ENCODE measurements at regions not wholly inside any gene's neighbourhood (a gene's known extent, or its start where the extent isn't known, plus 50 kb on each side); places are given as distances from the start of the nearest gene placed in this dataset.
"Not testable (repeated sequence)": the region's sequence is repeated elsewhere in the genome, so short reads cannot be mapped to it uniquely, and the experiment has no call there.

DNA sequence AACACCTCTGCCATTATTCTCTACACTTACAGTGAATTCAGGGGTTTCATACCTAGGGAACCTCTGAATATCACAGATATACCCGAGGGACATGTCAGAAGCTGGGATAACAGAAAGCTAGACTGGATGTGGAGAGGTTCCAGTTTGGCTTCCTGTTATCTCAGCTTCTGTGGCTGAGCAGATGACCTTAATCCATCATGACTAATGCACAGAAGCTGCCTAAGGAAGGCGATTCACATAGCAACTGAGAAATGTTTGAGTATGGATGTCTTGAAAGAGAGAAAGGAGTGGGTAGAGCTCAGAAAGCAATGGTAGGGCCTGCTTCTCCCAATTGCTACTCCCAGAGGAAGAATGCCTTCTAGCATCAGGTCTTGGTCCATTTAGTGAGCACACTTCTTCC lies 187.6 kb downstream of the RMST start:
- intact Hi-C loops (cut with DNase I, micrococcal nuclease): no loop called here
- no peak for DNase-seq
- CTCF ChIA-PET: interaction anchor here (0.6 to 0.8 kb wide), 2 partner anchors 10 to 579 kb away, joined by 3 read pairs; no protein-coding TSS in a partner anchor

DNA sequence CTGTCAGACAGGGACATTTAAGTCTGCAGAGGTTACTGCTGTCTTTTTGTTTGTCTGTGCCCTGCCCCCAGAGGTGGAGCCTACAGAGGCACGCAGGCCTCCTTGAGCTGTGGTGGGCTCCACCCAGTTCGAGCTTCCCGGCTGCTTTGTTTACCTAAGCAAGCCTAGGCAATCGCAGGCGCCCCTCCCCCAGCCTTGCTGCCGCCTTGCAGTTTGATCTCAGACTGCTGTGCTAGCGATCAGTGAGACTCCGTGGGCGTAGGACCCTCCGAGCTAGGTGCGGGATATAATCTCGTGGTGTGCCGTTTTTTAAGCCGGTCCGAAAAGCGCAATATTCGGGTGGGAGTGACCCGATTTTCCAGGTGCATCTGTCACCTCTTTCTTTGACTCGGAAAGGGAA lies 193.9 kb downstream of the RMST start:
- H3K9me3 Mint-ChIP-seq (ENCODE audit: low read depth); H3K4me1 Mint-ChIP-seq; H3K4me3 Mint-ChIP-seq; H3K27me3 Mint-ChIP-seq; POLR2A ChIA-PET; ATAC-seq; H3K27ac Mint-ChIP-seq; CTCF ChIA-PET; H3K36me3 Mint-ChIP-seq (ENCODE audit: low read depth); intact Hi-C loops (cut with DNase I, micrococcal nuclease); DNase-seq: not testable (repeated sequence)

More for the DNA sequence above, 187.6 kb downstream of the RMST start:
- no peak overlapping the region for H3K4me3 Mint-ChIP-seq
- ATAC-seq: no peak
- peaks cover 4% of the 10 kb centered on the region for H3K9me3 Mint-ChIP-seq (ENCODE audit: low read depth)
- POLR2A ChIA-PET: no interaction called here
- no peaks in the 10 kb centered on the region for H3K4me1 Mint-ChIP-seq
- no peaks in the 10 kb centered on the region for H3K36me3 Mint-ChIP-seq (ENCODE audit: low read depth)
- no peaks in the 10 kb centered on the region for H3K27me3 Mint-ChIP-seq
- no peak overlapping the region for H3K27ac Mint-ChIP-seq

GRCh38 chr12:97659117-97659880 lies 196.7 kb downstream of the RMST start:
- POLR2A ChIA-PET: no interaction called here
- no peaks in the 10 kb centered on the region for H3K4me1 Mint-ChIP-seq
- no peak for ATAC-seq

DNA sequence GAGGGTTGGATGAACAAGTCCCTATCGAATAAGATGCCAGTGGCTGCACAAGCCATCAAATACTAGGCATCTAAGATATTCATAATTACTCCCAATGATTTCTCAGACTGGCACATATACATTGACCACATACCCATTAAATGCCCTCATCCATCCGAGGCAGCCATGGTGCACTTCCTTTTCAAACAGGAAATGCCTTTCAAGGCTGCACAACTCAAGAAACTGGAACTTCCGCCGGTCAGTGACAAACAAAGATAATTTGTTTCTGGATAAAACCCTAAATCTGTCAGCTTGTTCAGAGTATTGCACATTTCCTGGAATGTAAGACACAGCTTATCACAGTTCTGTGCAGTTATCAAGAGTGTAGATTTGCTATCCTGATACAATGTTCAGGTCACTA lies 203.7 kb downstream of the RMST start:
- no peaks in the 10 kb centered on the region for H3K27me3 Mint-ChIP-seq
- ATAC-seq (no peak), DNase-seq (no peak)
- no peaks in the 10 kb centered on the region for H3K36me3 Mint-ChIP-seq (ENCODE audit: low read depth)
- intact Hi-C loops (cut with DNase I, micrococcal nuclease): no loop called here
- H3K4me3 Mint-ChIP-seq: no peak overlapping the region
- H3K27ac Mint-ChIP-seq: no peak overlapping the region
- peaks cover 5% of the 10 kb centered on the region for H3K9me3 Mint-ChIP-seq (ENCODE audit: low read depth)
- ChIA-PET POLR2A (interaction anchor here (0.6 kb wide), 1 partner anchor 147 kb away, joined by 3 read pairs; no protein-coding TSS in a partner anchor), CTCF (no interaction called here)
- H3K4me1 Mint-ChIP-seq: no peaks in the 10 kb centered on the region

More at GRCh38 chr12:97659117-97659880, 196.7 kb downstream of the RMST start:
- Mint-ChIP-seq H3K27me3 (no peaks in the 10 kb centered on the region), H3K27ac (no peak overlapping the region), H3K4me3 (no peak overlapping the region), H3K9me3 (ENCODE audit: low read depth) (peaks cover 5% of the 10 kb centered on the region), H3K36me3 (ENCODE audit: low read depth) (no peaks in the 10 kb centered on the region)
- no peak for DNase-seq
- CTCF ChIA-PET: interaction anchor here (0.6 kb wide), 1 partner anchor 261 kb away, joined by 3 read pairs; no protein-coding TSS in a partner anchor
- intact Hi-C loops (cut with DNase I, micrococcal nuclease): no loop called here

GRCh38 chr12:97672870-97673269 lies 210.3 kb downstream of the RMST start:
- peaks cover 3% of the 10 kb centered on the region for H3K27me3 Mint-ChIP-seq
- no peak overlapping the region for H3K27ac Mint-ChIP-seq
- H3K4me1 Mint-ChIP-seq: no peaks in the 10 kb centered on the region
- no peak for ATAC-seq
- peaks cover 4% of the 10 kb centered on the region for H3K9me3 Mint-ChIP-seq (ENCODE audit: low read depth)
- ChIA-PET CTCF (no interaction called here), POLR2A (no interaction called here)
- DNase-seq: no peak
- intact Hi-C loops (cut with DNase I, micrococcal nuclease): no loop called here
- no peak overlapping the region for H3K4me3 Mint-ChIP-seq
- no peaks in the 10 kb centered on the region for H3K36me3 Mint-ChIP-seq (ENCODE audit: low read depth)

DNA sequence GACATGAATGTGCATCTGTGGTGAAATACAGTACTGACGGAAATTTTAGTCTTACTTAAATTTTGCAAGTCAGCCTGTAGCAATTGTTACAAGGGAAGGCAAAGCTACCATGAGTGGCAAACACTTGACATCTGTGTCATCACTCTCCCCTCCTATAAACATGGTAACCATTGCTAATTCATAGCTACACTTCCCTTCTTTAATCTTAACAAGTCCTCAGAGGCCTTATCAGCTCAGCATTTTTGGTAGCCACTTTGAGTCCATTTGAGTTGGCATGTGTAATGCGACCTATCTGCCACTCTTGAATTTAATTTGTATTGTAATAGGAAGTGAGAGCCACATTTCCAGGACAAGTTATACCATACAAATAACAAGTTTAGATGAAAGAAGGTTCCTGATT lies 218.1 kb downstream of the RMST start:
- Mint-ChIP-seq H3K9me3 (ENCODE audit: low read depth) (no peaks in the 10 kb centered on the region), H3K27me3 (no peaks in the 10 kb centered on the region), H3K4me1 (no peaks in the 10 kb centered on the region), H3K27ac (no peak overlapping the region), H3K36me3 (ENCODE audit: low read depth) (no peaks in the 10 kb centered on the region), H3K4me3 (no peak overlapping the region)
- ATAC-seq (no peak), DNase-seq (no peak)
- intact Hi-C loops (cut with DNase I, micrococcal nuclease): no loop called here
- CTCF ChIA-PET: no interaction called here
- POLR2A ChIA-PET: no interaction called here

DNA sequence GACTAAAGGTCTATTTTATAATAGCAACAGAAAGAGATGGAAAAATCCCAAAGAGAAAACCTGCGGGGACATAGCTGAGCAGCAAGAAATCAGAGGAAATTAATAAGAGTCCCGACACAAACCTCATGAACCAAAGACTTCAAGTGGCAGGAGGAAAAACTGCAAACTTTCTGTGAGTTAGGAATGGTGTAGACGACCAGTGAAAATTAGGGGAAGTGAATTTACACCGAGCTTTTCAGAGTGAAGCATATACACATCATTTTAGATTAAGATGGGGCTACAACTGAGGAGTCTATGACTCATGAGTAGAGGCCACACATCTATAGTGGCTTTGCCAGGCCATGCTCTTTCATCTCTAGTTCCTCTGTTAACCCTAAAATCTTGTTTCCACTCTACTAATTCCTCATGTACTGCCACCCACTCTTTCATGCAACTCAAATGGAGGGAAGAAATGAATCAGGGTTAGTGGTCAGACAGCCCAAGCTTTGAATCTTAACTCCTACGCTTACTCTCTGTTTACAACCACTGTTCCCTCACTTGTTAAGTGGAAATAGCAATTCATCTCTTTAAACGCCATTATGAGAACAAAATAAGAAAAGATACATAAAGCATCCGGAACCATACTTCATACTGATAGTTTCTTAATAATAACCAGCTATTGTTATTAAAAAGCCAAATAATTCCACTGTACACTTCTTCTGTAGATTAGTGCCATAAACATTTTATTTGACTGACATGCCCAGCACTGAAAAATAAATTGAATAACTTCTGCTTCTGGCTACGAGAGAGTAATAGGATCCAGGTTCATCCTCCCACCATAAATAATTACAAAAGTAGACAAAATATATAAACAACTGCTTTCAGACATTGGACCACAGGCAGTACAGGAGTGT lies 219.3 kb downstream of the RMST start:
- Mint-ChIP-seq H3K4me3 (no peak overlapping the region), H3K4me1 (no peaks in the 10 kb centered on the region), H3K9me3 (ENCODE audit: low read depth) (no peaks in the 10 kb centered on the region), H3K36me3 (ENCODE audit: low read depth) (no peaks in the 10 kb centered on the region), H3K27ac (no peak overlapping the region), H3K27me3 (no peaks in the 10 kb centered on the region)
- ChIA-PET CTCF (no interaction called here), POLR2A (no interaction called here)
- ATAC-seq (peak; percentile 77), DNase-seq (no peak)
- intact Hi-C loops (cut with DNase I, micrococcal nuclease): no loop called here

GRCh38 chr12:97685360-97685759 lies 222.8 kb downstream of the RMST start:
- ATAC-seq: no peak
- Mint-ChIP-seq H3K36me3 (ENCODE audit: low read depth) (no peaks in the 10 kb centered on the region), H3K27ac (no peak overlapping the region), H3K4me3 (no peak overlapping the region), H3K4me1 (no peaks in the 10 kb centered on the region), H3K27me3 (no peaks in the 10 kb centered on the region), H3K9me3 (ENCODE audit: low read depth) (no peaks in the 10 kb centered on the region)
- ChIA-PET POLR2A (no interaction called here), CTCF (no interaction called here)
- intact Hi-C loops (cut with DNase I, micrococcal nuclease): no loop called here
- no peak for DNase-seq

GRCh38 chr12:97701901-97702300 lies 239.3 kb downstream of the RMST start:
- CTCF ChIA-PET: no interaction called here
- Mint-ChIP-seq H3K9me3 (ENCODE audit: low read depth) (peaks cover 4% of the 10 kb centered on the region), H3K36me3 (ENCODE audit: low read depth) (no peaks in the 10 kb centered on the region), H3K27ac (no peak overlapping the region), H3K4me1 (no peaks in the 10 kb centered on the region), H3K27me3 (no peaks in the 10 kb centered on the region), H3K4me3 (no peak overlapping the region)
- intact Hi-C loops (cut with DNase I, micrococcal nuclease): no loop called here
- POLR2A ChIA-PET: no interaction called here
- ATAC-seq (no peak), DNase-seq (no peak)

GRCh38 chr12:97711392-97711791 lies 248.8 kb downstream of the RMST start:
- DNase-seq (no peak), ATAC-seq (no peak)
- ChIA-PET CTCF (no interaction called here), POLR2A (no interaction called here)
- intact Hi-C loops (cut with DNase I, micrococcal nuclease): no loop called here
- Mint-ChIP-seq H3K9me3 (ENCODE audit: low read depth) (peaks cover 3% of the 10 kb centered on the region), H3K27me3 (no peaks in the 10 kb centered on the region), H3K4me3 (no peak overlapping the region), H3K27ac (no peak overlapping the region), H3K36me3 (ENCODE audit: low read depth) (no peaks in the 10 kb centered on the region), H3K4me1 (no peaks in the 10 kb centered on the region)

DNA sequence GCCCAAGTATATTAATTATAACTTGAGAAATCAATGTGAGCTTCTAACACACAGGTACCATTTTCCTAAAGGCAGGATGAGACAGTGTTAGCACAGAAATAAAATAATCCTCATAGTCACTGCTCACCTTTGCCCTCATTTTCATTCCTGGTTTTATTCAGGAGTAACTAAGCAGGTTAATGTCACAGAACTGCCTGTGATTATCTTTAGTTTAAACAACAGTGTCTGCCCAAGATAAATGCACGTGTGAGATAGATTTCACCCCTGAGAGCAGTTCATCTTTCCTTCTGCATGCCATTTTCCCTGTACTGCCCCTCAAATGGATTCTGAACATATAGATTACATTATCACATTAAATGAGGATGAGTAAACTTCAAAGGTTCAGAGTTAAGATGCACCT lies 250.7 kb downstream of the RMST start:
- Mint-ChIP-seq H3K9me3 (ENCODE audit: low read depth) (peaks cover 3% of the 10 kb centered on the region), H3K4me3 (no peak overlapping the region), H3K4me1 (no peaks in the 10 kb centered on the region), H3K27ac (no peak overlapping the region), H3K27me3 (no peaks in the 10 kb centered on the region), H3K36me3 (ENCODE audit: low read depth) (no peaks in the 10 kb centered on the region)
- intact Hi-C loops (cut with DNase I, micrococcal nuclease): no loop called here
- CTCF ChIA-PET: interaction anchor here (0.6 kb wide), 1 partner anchor 717 kb away, joined by 3 read pairs; no protein-coding TSS in a partner anchor
- POLR2A ChIA-PET: no interaction called here
- ATAC-seq (no peak), DNase-seq (no peak)

DNA sequence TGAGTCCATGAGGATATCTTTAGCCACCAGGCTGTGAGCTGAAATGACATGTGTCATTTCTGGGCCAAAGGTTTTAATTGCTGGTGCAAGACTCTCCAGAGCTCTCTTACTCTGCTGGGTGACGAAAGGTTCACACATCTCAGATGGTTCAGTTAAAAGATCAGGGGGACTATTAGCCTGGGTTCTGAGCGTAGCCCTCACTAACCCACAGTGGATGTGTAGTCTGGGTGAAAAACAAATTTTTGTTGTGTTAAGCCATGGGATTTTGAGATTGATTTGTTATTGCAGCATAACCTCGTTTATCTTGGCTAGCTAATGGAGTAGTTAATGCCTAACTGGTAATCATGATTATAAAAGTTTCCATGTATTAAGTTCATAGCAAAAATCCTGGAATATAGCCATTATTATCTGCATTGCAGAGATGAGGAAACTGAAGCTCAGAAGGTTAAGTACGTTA lies 251.5 kb downstream of the RMST start:
- H3K36me3 Mint-ChIP-seq (ENCODE audit: low read depth): no peaks in the 10 kb centered on the region

More for the DNA sequence above, 251.5 kb downstream of the RMST start:
- H3K4me3 Mint-ChIP-seq: no peak overlapping the region
- peaks cover 3% of the 10 kb centered on the region for H3K27me3 Mint-ChIP-seq
- H3K4me1 Mint-ChIP-seq: no peaks in the 10 kb centered on the region
- CTCF ChIA-PET: no interaction called here
- POLR2A ChIA-PET: no interaction called here
- ATAC-seq: no peak
- DNase-seq: no peak
- no peak overlapping the region for H3K27ac Mint-ChIP-seq
- intact Hi-C loops (cut with DNase I, micrococcal nuclease): no loop called here
- H3K9me3 Mint-ChIP-seq (ENCODE audit: low read depth): peaks cover under 1% of the 10 kb centered on the region
